ENCODE measurements at regions not wholly inside any gene's neighbourhood (a gene's known extent, or its start where the extent isn't known, plus 50 kb on each side); places are given as distances from the start of the nearest gene placed in this dataset.

GRCh38 chr10:23557777-23558176 lies 118.9 kb downstream of the OTUD1 start:
- ChIA-PET POLR2A (no interaction called here), CTCF (interaction anchor here (0.6 kb wide), 1 partner anchor 826 kb away, joined by 4 read pairs; no protein-coding TSS in a partner anchor)
- TF ChIP-seq TCF7L2 (IDR thresholded peaks at IDR 0.05; ENCODE audit: borderline replicate concordance, low read depth, low read length), result no peak
- H3K36me3 ChIP-seq (ENCODE audit: control insufficient read depth in 2 of 2, insufficient read depth in 1 of 2, low read length in 2 of 2), result no peaks in the 10 kb centered on the region
- no peaks in the 10 kb centered on the region for H3K9me3 ChIP-seq (ENCODE audit: control insufficient read depth, insufficient read depth, low read depth, low read length)
- H3K4me3 ChIP-seq (ENCODE audit: low read depth, low read length), result no peak overlapping the region
- H3K27ac ChIP-seq (ENCODE audit: extremely low read depth, low read depth, low read length), result no peak overlapping the region
- no peaks in the 10 kb centered on the region for H3K4me1 ChIP-seq (ENCODE audit: control insufficient read depth, insufficient read depth, low read length)

GRCh38 chr10:23558361-23558799 lies 119.5 kb downstream of the OTUD1 start:
- ChIA-PET POLR2A (no interaction called here), CTCF (interaction anchor here (0.6 kb wide), 1 partner anchor 826 kb away, joined by 4 read pairs; no protein-coding TSS in a partner anchor)
- TF ChIP-seq ZNF24 (tag by site-specific recombination; IDR thresholded peaks at IDR 0.05), result no peak
- TF ChIP-seq ZNF837 (tag by site-specific recombination; IDR thresholded peaks at IDR 0.05), result no peak
- no peak for TF ChIP-seq GLI4 (tag by site-specific recombination; IDR thresholded peaks at IDR 0.05)
- 0 out of 2 replicates have a peak, but pooled peaks have one; percentile 16 for TF ChIP-seq ATF2 (tag by site-specific recombination; IDR thresholded peaks at IDR 0.05; ENCODE audit: low read depth)
- no peak for TF ChIP-seq ZNF16 (tag by site-specific recombination; IDR thresholded peaks at IDR 0.05; ENCODE audit: low read depth)
- TF ChIP-seq ZNF174 (tag by site-specific recombination; IDR thresholded peaks at IDR 0.05), result no peak
- no peak overlapping the region for H3K4me3 ChIP-seq (ENCODE audit: low read depth, low read length)
- no peaks in the 10 kb centered on the region for H3K36me3 ChIP-seq (ENCODE audit: control insufficient read depth in 2 of 2, insufficient read depth in 1 of 2, low read length in 2 of 2)
- H3K27ac ChIP-seq (ENCODE audit: extremely low read depth, low read depth, low read length), result no peak overlapping the region
- no peaks in the 10 kb centered on the region for H3K4me1 ChIP-seq (ENCODE audit: control insufficient read depth, insufficient read depth, low read length)
- H3K9me3 ChIP-seq (ENCODE audit: control insufficient read depth, insufficient read depth, low read depth, low read length), result no peaks in the 10 kb centered on the region

- Histone ChIP-seq H3K4me3 (ENCODE audit: low read depth, low read length) (no peak overlapping the region), H3K4me1 (ENCODE audit: control insufficient read depth, insufficient read depth, low read length) (no peaks in the 10 kb centered on the region), H3K27ac (ENCODE audit: extremely low read depth, low read depth, low read length) (no peak overlapping the region), H3K36me3 (ENCODE audit: control insufficient read depth in 2 of 2, insufficient read depth in 1 of 2, low read length in 2 of 2) (no peaks in the 10 kb centered on the region), H3K9me3 (ENCODE audit: control insufficient read depth, insufficient read depth, low read depth, low read length) (no peaks in the 10 kb centered on the region)
- CTCF ChIA-PET, result interaction anchor here (0.5 to 0.6 kb wide), 2 partner anchors 54 to 253 kb away, joined by 3 to 6 read pairs; no protein-coding TSS in a partner anchor
- TF ChIP-seq ZNF155 (tag by site-specific recombination; IDR thresholded peaks at IDR 0.05), result no peak
- TF ChIP-seq ZNF311 (tag by site-specific recombination; IDR thresholded peaks at IDR 0.05; ENCODE audit: borderline replicate concordance), result no peak
- TF ChIP-seq ZNF629 (tag by site-specific recombination; IDR thresholded peaks at IDR 0.05), result no peak
- no peak for TF ChIP-seq ZSCAN23 (tag by site-specific recombination; IDR thresholded peaks at IDR 0.05)
- no peak for TF ChIP-seq ZNF10 (tag by site-specific recombination; IDR thresholded peaks at IDR 0.05)
- no peak for TF ChIP-seq PRDM10 (tag by site-specific recombination; IDR thresholded peaks at IDR 0.05)
- TF ChIP-seq ZNF19 (tag by site-specific recombination; IDR thresholded peaks at IDR 0.05; ENCODE audit: low read depth), result no peak
- TF ChIP-seq ZNF701 (tag by site-specific recombination; IDR thresholded peaks at IDR 0.05), result no peak
- no peak for TF ChIP-seq ATF2 (tag by site-specific recombination; IDR thresholded peaks at IDR 0.05; ENCODE audit: low read depth)
- POLR2A ChIA-PET, result no interaction called here
Measured at GRCh38 chr10:23568996-23569395, 130.1 kb downstream of the OTUD1 start.

All from HEK293 (cell line).